GM23338 (cell line): ENCODE measurements at regions not wholly inside any gene's neighbourhood (a gene's known extent, or its start where the extent isn't known, plus 50 kb on each side); places are given as distances from the start of the nearest gene placed in this dataset.
A peak's percentile ranks its signal among the peaks of the same experiment; 100 is the strongest.

Experiments used
- ATAC-seq: fragments of 200-7000 bp; cut with Tn5 transposase; 3 replicates; pipeline ENCODE4 v1.9.1; 2020
- DNase-seq: peaks from one replicate; pipeline ENCODE4 v3.0.0-alpha.2; 2015; ENCODE audit warnings: low spot score
- H2AFZ ChIP-seq: fragments of 200-600 bp; sonication (generic); 2 replicates; pipeline ENCODE4 v1.8.0; 2016; ENCODE audit warnings: antibody characterized with exemption, mild to moderate bottlenecking, moderate library complexity
- H3F3A ChIP-seq: fragments of 200-600 bp; sonication (generic); replicated peaks from 2 replicates; pipeline ENCODE4 v1.8.0; 2017; ENCODE audit warnings: antibody characterized with exemption, mixed run types, low read depth
- H3K27ac ChIP-seq: fragments of 200-600 bp; sonication (generic); 2 replicates; pipeline ENCODE4 v1.6.1; 2016; ENCODE audit warnings: low read depth
- H3K27me3 ChIP-seq: fragments of 200-600 bp; sonication (generic); 2 replicates; pipeline ENCODE4 v1.8.0; 2016; ENCODE audit warnings: mild to moderate bottlenecking, mixed run types, moderate library complexity; ENCODE audit not compliant: insufficient read depth
- H3K36me3 ChIP-seq: fragments of 200-600 bp; sonication (generic); 2 replicates; pipeline ENCODE4 v1.8.0; 2016; ENCODE audit warnings: mild to moderate bottlenecking; ENCODE audit not compliant: insufficient read depth
- H3K4me1 ChIP-seq: fragments of 200-600 bp; sonication (generic); 2 replicates; pipeline ENCODE4 v1.8.0; 2016; ENCODE audit warnings: mild to moderate bottlenecking, moderate library complexity; ENCODE audit not compliant: insufficient read depth
- H3K4me2 ChIP-seq: fragments of 200-600 bp; sonication (generic); 2 replicates; pipeline ENCODE4 v1.7.1; 2017; ENCODE audit warnings: mixed run types
- H3K4me3 ChIP-seq: fragments of 200-600 bp; sonication (generic); 2 replicates; pipeline ENCODE4 v1.6.1; 2016; ENCODE audit warnings: mixed run types
- H3K79me2 ChIP-seq: fragments of 200-600 bp; sonication (generic); replicated peaks from 2 replicates; pipeline ENCODE4 v1.8.0; 2017; ENCODE audit warnings: mild to moderate bottlenecking; ENCODE audit not compliant: insufficient read depth
- H3K9me2 ChIP-seq: fragments of 200-600 bp; sonication (generic); 2 replicates; pipeline ENCODE4 v1.8.0; 2017; ENCODE audit not compliant: insufficient read depth
- H4K20me1 ChIP-seq: fragments of 200-600 bp; sonication (generic); replicated peaks from 2 replicates; pipeline ENCODE4 v1.8.0; 2017; ENCODE audit warnings: mild to moderate bottlenecking; ENCODE audit not compliant: insufficient read depth
- H3K27ac Mint-ChIP-seq: 2 replicates; pipeline ENCODE4 v1.8.0; 2020; ENCODE audit warnings: inconsistent platforms, mild to moderate bottlenecking, moderate library complexity, mixed read lengths
- H3K27me3 Mint-ChIP-seq: 3 replicates; pipeline ENCODE4 v1.8.0; 2022; ENCODE audit warnings: low read depth, mild to moderate bottlenecking, moderate library complexity, mixed read lengths, inconsistent platforms; ENCODE audit not compliant: insufficient read depth, poor library complexity
- H3K36me3 Mint-ChIP-seq: 3 replicates; pipeline ENCODE4 v1.8.0; 2021; ENCODE audit warnings: low read depth, mild to moderate bottlenecking, inconsistent platforms, moderate library complexity, mixed read lengths
- H3K4me1 Mint-ChIP-seq: 3 replicates; pipeline ENCODE4 v1.8.0; 2020; ENCODE audit warnings: mild to moderate bottlenecking, inconsistent platforms, mixed read lengths
- H3K4me3 Mint-ChIP-seq: 3 replicates; pipeline ENCODE4 v1.8.0; 2021; ENCODE audit warnings: moderate library complexity, mild to moderate bottlenecking, inconsistent platforms, mixed read lengths
- H3K9me3 Mint-ChIP-seq: 3 replicates; pipeline ENCODE4 v1.8.0; 2020; ENCODE audit warnings: moderate library complexity, mild to moderate bottlenecking, inconsistent platforms, mixed read lengths
- CREB1 ChIP-seq: fragments of 250-450 bp; sonication (Bioruptor Pico); IDR thresholded peaks from 2 replicates; pipeline ENCODE4 v1.5.0; 2020; ENCODE audit warnings: low read depth, mild to moderate bottlenecking, moderate library complexity
- EZH2phosphoT487 ChIP-seq: fragments of 200-600 bp; sonication (generic); IDR thresholded peaks from one replicate; pipeline ENCODE4 v1.8.1; 2018; ENCODE audit warnings: antibody characterized with exemption; ENCODE audit not compliant: unreplicated experiment
- STAT1 ChIP-seq: IDR thresholded peaks from one replicate; pipeline ENCODE4 v1.6.1; 2016; ENCODE audit warnings: antibody characterized with exemption; ENCODE audit not compliant: unreplicated experiment
- TF ChIP-seq, protein P1 (sequence below): fragments of 250-450 bp; sonication (Bioruptor Pico); IDR thresholded peaks from 2 replicates; pipeline ENCODE4 v1.5.0; 2020; ENCODE audit warnings: mild to moderate bottlenecking, moderate library complexity

DNA sequence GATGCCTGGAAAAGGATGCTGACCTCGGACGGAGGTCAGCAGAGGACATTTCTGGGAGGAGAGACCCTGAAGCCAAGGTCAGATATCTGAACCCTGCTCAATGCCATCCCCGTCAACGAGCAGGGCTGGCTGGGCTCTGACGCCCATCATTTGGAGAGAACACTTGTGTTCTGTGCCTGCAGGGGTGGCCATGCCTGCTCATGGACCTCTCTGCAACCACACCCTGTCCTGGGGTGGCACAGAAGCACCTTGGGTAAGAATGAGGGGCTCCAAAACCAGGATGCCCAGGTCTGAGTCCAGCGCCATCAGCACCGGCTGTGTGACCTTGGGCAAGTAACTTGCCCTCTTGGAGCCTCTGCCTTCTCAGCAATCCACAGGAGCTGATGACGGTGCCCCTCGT, 293.7 kb upstream of the FOXF1 start (continued):
- TF ChIP-seq, protein P1, sequence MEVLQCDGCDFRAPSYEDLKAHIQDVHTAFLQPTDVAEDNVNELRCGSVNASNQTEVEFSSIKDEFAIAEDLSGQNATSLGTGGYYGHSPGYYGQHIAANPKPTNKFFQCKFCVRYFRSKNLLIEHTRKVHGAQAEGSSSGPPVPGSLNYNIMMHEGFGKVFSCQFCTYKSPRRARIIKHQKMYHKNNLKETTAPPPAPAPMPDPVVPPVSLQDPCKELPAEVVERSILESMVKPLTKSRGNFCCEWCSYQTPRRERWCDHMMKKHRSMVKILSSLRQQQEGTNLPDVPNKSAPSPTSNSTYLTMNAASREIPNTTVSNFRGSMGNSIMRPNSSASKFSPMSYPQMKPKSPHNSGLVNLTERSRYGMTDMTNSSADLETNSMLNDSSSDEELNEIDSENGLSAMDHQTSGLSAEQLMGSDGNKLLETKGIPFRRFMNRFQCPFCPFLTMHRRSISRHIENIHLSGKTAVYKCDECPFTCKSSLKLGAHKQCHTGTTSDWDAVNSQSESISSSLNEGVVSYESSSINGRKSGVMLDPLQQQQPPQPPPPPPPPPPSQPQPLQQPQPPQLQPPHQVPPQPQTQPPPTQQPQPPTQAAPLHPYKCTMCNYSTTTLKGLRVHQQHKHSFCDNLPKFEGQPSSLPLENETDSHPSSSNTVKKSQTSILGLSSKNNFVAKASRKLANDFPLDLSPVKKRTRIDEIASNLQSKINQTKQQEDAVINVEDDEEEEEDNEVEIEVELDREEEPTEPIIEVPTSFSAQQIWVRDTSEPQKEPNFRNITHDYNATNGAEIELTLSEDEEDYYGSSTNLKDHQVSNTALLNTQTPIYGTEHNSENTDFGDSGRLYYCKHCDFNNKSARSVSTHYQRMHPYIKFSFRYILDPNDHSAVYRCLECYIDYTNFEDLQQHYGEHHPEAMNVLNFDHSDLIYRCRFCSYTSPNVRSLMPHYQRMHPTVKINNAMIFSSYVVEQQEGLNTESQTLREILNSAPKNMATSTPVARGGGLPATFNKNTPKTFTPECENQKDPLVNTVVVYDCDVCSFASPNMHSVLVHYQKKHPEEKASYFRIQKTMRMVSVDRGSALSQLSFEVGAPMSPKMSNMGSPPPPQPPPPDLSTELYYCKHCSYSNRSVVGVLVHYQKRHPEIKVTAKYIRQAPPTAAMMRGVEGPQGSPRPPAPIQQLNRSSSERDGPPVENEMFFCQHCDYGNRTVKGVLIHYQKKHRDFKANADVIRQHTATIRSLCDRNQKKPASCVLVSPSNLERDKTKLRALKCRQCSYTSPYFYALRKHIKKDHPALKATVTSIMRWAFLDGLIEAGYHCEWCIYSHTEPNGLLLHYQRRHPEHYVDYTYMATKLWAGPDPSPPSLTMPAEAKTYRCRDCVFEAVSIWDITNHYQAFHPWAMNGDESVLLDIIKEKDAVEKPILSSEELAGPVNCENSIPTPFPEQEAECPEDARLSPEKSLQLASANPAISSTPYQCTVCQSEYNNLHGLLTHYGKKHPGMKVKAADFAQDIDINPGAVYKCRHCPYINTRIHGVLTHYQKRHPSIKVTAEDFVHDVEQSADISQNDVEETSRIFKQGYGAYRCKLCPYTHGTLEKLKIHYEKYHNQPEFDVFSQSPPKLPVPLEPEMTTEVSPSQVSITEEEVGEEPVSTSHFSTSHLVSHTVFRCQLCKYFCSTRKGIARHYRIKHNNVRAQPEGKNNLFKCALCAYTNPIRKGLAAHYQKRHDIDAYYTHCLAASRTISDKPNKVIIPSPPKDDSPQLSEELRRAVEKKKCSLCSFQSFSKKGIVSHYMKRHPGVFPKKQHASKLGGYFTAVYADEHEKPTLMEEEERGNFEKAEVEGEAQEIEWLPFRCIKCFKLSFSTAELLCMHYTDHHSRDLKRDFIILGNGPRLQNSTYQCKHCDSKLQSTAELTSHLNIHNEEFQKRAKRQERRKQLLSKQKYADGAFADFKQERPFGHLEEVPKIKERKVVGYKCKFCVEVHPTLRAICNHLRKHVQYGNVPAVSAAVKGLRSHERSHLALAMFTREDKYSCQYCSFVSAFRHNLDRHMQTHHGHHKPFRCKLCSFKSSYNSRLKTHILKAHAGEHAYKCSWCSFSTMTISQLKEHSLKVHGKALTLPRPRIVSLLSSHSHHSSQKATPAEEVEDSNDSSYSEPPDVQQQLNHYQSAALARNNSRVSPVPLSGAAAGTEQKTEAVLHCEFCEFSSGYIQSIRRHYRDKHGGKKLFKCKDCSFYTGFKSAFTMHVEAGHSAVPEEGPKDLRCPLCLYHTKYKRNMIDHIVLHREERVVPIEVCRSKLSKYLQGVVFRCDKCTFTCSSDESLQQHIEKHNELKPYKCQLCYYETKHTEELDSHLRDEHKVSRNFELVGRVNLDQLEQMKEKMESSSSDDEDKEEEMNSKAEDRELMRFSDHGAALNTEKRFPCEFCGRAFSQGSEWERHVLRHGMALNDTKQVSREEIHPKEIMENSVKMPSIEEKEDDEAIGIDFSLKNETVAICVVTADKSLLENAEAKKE (CRISPR knock-in tag), result no peak

DNA sequence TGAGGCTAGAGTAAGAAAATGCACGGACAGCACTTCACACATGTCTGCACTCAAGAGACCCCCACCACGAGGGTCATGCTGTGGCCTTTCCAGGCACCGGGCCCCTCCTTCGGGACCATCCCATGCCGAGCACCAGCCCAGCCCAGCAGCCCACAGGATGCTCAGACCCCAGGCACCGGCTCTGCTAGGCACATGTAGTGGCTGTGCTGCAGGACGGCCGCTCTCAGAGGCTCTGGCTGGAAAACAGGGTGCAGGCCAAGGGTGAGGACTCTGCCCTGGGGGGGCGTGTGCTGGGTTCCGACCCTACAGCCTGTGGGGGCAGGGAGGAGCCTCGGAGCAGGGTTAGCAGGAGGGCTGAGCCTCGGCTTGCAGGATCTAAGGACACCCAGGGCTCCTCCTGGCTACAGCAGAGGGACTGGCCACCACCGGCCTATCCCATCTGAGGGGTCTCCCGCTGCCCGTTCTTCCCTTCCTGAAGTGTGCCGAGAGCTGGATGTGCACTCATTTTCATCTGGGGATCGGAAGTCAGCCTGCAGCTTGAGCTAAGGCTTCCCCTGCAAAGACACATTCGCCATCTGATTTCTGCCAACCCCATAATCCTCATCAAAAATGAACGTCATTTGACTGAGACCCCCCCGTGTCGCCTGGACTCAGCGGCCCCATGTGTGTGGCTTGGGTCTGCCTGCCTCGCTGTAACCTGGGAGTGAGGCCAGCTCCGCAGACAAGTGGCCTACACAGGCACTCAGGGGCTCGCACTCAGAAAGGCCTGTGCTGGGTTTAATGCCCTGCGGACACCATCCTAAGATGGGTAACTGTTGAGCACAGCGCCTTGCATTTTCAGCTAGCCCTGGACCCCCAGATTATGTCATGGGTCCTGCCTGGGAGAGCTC, 293.1 kb upstream of the FOXF1 start:
- Mint-ChIP-seq H3K9me3 (no peaks in the 10 kb centered on the region), H3K4me3 (peak overlapping the region; percentile 27; the same call in 1 of the 3 replicates), H3K27ac (peak overlapping the region; percentile 68; the same call in 1 of the 2 replicates), H3K4me1 (peaks cover 5% of the 10 kb centered on the region; the same call in 1 of the 3 replicates), H3K36me3 (no peaks in the 10 kb centered on the region; the same call in 2 of the 3 replicates), H3K27me3 (peaks cover 9% of the 10 kb centered on the region)
- ATAC-seq, result no peak; the same call in 2 of the 3 replicates
- Histone ChIP-seq H4K20me1 (no peaks in the 10 kb centered on the region), H3K36me3 (no peaks in the 10 kb centered on the region), H3K4me2 (no peak overlapping the region), H3K79me2 (no peaks in the 10 kb centered on the region), H2AFZ (no peak overlapping the region), H3K4me1 (no peaks in the 10 kb centered on the region), H3K9me2 (no peaks in the 10 kb centered on the region), H3K27me3 (no peaks in the 10 kb centered on the region), H3K4me3 (no peak overlapping the region), H3K27ac (no peak overlapping the region), H3F3A (no peaks in the 10 kb centered on the region)
- DNase-seq, result no peak
- TF ChIP-seq CREB1 (CRISPR knock-in tag) (no peak), EZH2phosphoT487 (no peak), STAT1 (no peak)
